Psoas muscle (tissue), 7 donors: ENCODE measurements at regions not wholly inside any gene's neighbourhood (a gene's known extent, or its start where the extent isn't known, plus 50 kb on each side); places are given as distances from the start of the nearest gene placed in this dataset.

Source experiments
- ATAC-seq, 4 donors: fragments of 200-7000 bp; cut with Tn5 transposase; one replicate each; pipeline ENCODE4 v1.9.1; 2020; ENCODE audit warnings: moderate library complexity in 3 of 4, mild to moderate bottlenecking in 2 of 4
- DNase-seq, 2 donors: peaks; one replicate each; pipeline ENCODE4 v3.0.0-alpha.2; 2020
- H3K27ac ChIP-seq: fragments of 200-600 bp; one replicate; pipeline ENCODE4 v1.8.0; 2022
- H3K27me3 ChIP-seq, 3 donors: fragments of 200-600 bp in 1 of 3; one replicate each; pipeline versions ENCODE4 v1.6.1 to v1.8.0; 2013 to 2022; ENCODE audit warnings: low read length in 2 of 3, mild to moderate bottlenecking in 2 of 3, moderate library complexity in 1 of 3; ENCODE audit not compliant: insufficient read depth in 3 of 3
- H3K36me3 ChIP-seq, 2 donors: fragments of 200-600 bp in 1 of 2; one replicate each; pipeline versions ENCODE4 v1.6.1 to v1.8.0; 2013 to 2022; ENCODE audit warnings: low read depth in 1 of 2, mild to moderate bottlenecking in 1 of 2, moderate library complexity in 1 of 2; ENCODE audit not compliant: insufficient read depth in 1 of 2
- H3K4me1 ChIP-seq: fragments of 200-600 bp; one replicate; pipeline ENCODE4 v1.8.0; 2022
- H3K4me3 ChIP-seq: fragments of 200-600 bp; one replicate; pipeline ENCODE4 v1.8.0; 2022; ENCODE audit warnings: mild to moderate bottlenecking
- H3K9me3 ChIP-seq: fragments of 200-600 bp; one replicate; pipeline ENCODE4 v1.8.0; 2022
- whole genome bisulfite sequencing, 3 donors: extraction: QIAGEN DNeasy Blood & Tissue Kit; methylation state at CpG; one replicate each; pipeline versions ENCODE4 v1.1.6 to v1.1.7; 2013; 5-methylcytosine and 5-hydroxymethylcytosine counted together
- intact Hi-C, 2 donors: fragments of 100-400 bp; cut with DNase I; formaldehyde crosslinking; loops; one replicate each; pipeline versions ENCODE4 v1.11.0 to v1.14.2; 2022
- TF ChIP-seq, protein P1 (sequence below): fragments of 200-600 bp; IDR thresholded peaks from one replicate; pipeline ENCODE4 v1.8.0; 2022; ENCODE audit warnings: antibody characterized with exemption
- donor health status: healthy with polysubstance abuse.
- donor health status: DM: no; HTN: no; CAD: no; lungs with moderate emphysema.
- donor health status: Bipolar disorder and iron deficiency.
- donor health status: healthy.
- donor health status: DM: yes; HTN: yes; CAD: no.
- donor health status: DM: no; HTN: no; CAD: no.
- donor health status: DM: yes; HTN: yes; CAD: no.

DNA sequence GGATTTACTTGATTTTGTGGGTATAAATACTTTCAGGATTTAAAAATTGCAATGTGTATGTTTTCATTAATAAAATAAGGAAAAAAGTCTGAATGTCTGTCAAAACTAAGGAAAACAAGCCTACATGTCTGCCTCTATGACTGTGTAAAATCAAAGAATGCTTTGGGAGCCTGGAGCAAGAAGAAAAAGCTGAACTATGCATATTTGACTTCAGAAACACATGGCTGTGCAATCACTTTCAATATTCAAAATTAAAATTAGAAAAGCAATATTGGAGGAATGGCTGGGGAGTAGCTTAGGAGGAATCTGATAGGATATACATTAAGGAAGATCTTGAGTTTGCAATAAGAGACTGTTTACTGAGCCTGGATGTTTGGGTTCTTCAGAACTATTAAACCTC, 147.1 kb downstream of the ADAM29 start:
- intact Hi-C loops: no loop called here
- no peak for ATAC-seq
- H3K27me3 ChIP-seq: no peaks in the 10 kb centered on the region
- TF ChIP-seq, protein P1, sequence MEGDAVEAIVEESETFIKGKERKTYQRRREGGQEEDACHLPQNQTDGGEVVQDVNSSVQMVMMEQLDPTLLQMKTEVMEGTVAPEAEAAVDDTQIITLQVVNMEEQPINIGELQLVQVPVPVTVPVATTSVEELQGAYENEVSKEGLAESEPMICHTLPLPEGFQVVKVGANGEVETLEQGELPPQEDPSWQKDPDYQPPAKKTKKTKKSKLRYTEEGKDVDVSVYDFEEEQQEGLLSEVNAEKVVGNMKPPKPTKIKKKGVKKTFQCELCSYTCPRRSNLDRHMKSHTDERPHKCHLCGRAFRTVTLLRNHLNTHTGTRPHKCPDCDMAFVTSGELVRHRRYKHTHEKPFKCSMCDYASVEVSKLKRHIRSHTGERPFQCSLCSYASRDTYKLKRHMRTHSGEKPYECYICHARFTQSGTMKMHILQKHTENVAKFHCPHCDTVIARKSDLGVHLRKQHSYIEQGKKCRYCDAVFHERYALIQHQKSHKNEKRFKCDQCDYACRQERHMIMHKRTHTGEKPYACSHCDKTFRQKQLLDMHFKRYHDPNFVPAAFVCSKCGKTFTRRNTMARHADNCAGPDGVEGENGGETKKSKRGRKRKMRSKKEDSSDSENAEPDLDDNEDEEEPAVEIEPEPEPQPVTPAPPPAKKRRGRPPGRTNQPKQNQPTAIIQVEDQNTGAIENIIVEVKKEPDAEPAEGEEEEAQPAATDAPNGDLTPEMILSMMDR: no peak
- H3K9me3 ChIP-seq: no peaks in the 10 kb centered on the region
- H3K27ac ChIP-seq: no peak overlapping the region
- no peaks in the 10 kb centered on the region for H3K4me1 ChIP-seq
- no peak for DNase-seq
- H3K4me3 ChIP-seq: no peak overlapping the region
- no peaks in the 10 kb centered on the region for H3K36me3 ChIP-seq

DNA sequence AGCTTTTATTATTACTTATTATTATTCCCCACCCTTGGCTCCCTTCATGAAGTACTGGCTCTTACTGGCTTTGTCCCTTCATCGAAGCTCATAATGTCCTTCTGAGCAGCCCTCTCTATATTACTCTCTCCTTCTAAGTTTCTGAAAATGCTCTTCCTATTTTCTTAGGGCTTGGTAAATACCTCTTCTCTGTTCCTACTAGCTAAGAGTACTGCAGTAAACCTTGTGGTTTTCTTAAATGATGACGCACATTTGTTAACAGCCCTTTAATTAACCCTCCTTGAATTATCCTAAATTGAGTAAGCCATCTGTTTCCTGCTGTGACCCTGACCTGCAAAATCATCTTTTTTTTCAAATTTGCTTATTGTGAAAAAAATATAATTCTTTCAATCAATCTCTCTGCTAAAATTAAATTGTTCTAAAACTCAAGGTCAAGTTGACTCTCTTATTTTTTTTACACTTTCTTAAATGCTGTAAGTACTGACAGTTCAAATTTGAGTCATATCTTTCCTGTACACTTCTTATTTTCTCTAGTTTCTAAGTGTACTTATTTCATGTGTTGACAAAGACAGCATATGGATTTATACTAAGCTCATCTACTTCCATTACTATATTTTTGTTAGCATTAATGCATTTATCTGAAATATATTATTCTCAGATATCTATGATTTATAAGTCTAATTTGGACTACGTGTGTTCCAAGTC, 148.9 kb downstream of the ADAM29 start:
- TF ChIP-seq, protein P1: no peak
- ATAC-seq (no peak), DNase-seq (no peak)
- Histone ChIP-seq H3K4me1 (no peaks in the 10 kb centered on the region), H3K27ac (no peak overlapping the region), H3K4me3 (no peak overlapping the region), H3K36me3 (no peaks in the 10 kb centered on the region), H3K9me3 (no peaks in the 10 kb centered on the region), H3K27me3 (no peaks in the 10 kb centered on the region)
- intact Hi-C loops: no loop called here
- WGBS, 3 donors: 45 to 55% (median 49%) methylated on average over 3 of the region's 3 CpGs

DNA sequence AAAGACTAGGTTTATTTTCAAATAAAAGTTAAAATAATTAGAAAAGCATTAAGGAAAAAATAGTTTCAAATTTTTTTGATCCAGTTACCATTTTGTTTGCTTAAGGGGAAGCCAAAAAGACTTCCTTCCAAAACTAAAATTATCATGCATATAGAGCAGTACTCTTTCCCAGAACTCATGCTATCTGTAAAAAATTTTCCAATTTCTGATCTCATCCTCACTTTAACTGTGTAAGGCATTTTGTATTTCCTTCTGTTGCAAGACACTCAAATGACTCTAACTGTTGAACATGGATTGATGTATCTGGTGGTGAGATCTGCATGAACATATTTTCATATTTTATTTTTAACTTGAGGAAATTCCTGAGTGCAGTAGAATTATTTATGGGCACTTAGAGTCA, 150.1 kb downstream of the ADAM29 start:
- H3K36me3 ChIP-seq: no peaks in the 10 kb centered on the region
- DNase-seq: no peak
- no peak overlapping the region for H3K27ac ChIP-seq
- no peaks in the 10 kb centered on the region for H3K9me3 ChIP-seq
- ATAC-seq: no peak
- intact Hi-C loops: no loop called here
- no peak overlapping the region for H3K4me3 ChIP-seq
- no peaks in the 10 kb centered on the region for H3K4me1 ChIP-seq
- no peaks in the 10 kb centered on the region for H3K27me3 ChIP-seq
- TF ChIP-seq, protein P1: no peak

DNA sequence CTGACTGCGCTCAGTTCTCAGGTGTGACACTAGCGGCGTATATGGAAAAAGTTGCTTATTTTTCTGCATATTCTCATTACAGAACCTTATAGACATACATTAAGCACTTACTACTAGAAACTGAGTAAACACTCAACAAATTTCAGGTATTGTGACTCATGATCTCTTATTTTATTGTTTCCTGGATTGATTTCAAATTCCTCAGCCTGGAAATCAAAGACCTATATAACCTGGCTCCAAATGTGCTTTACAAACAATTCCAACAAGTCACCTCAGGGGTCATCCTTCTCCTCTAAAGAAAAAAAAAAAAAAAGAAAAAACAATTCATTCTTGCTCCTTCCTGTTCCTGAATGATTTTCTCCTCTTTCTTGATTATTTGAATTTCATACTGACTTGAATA, 152.3 kb downstream of the ADAM29 start:
- TF ChIP-seq, protein P1: no peak
- Histone ChIP-seq H3K4me1 (no peaks in the 10 kb centered on the region), H3K27ac (no peak overlapping the region), H3K4me3 (no peak overlapping the region), H3K27me3 (no peaks in the 10 kb centered on the region), H3K36me3 (no peaks in the 10 kb centered on the region), H3K9me3 (no peaks in the 10 kb centered on the region)
- ATAC-seq (no peak), DNase-seq (no peak)
- WGBS, 3 donors: 97 to 98% (median 97%) methylated on average over 3 of the region's 3 CpGs
- intact Hi-C loops: no loop called here

DNA sequence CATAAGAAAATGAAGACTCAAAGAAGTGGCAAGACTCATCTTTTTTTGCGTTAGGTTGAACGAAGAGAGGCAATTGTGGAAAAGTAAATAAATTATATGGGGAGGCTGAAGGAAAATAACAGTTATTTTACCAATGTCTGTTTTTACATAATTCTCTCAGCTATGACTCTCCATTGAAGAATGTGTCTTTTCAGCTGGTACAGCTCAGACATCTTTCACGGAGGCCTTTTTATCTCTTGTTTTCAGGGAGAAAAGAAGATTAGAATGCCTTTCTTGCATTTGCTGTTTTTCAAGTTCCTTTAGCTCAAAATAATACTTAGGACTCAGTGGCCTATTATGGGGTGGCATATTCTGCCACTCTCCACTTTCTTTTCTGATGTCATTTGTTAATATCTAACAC, 153.0 kb downstream of the ADAM29 start:
- 33 to 38% (median 36%) methylated on average over 3 of the region's 3 CpGs for WGBS, 3 donors
- no peak for ATAC-seq

More for the DNA sequence above, 153.0 kb downstream of the ADAM29 start:
- H3K4me1 ChIP-seq: no peaks in the 10 kb centered on the region
- no peak overlapping the region for H3K4me3 ChIP-seq
- intact Hi-C loops: no loop called here
- DNase-seq: no peak
- no peak overlapping the region for H3K27ac ChIP-seq
- H3K9me3 ChIP-seq: no peaks in the 10 kb centered on the region
- TF ChIP-seq, protein P1: no peak
- no peaks in the 10 kb centered on the region for H3K36me3 ChIP-seq
- H3K27me3 ChIP-seq: no peaks in the 10 kb centered on the region
